ENCODE measurements at regions not wholly inside any gene's neighbourhood (a gene's known extent, or its start where the extent isn't known, plus 50 kb on each side); places are given as distances from the start of the nearest gene placed in this dataset.
"Not testable (repeated sequence)": the region's sequence is repeated elsewhere in the genome, so short reads cannot be mapped to it uniquely, and the experiment has no call there.

DNA sequence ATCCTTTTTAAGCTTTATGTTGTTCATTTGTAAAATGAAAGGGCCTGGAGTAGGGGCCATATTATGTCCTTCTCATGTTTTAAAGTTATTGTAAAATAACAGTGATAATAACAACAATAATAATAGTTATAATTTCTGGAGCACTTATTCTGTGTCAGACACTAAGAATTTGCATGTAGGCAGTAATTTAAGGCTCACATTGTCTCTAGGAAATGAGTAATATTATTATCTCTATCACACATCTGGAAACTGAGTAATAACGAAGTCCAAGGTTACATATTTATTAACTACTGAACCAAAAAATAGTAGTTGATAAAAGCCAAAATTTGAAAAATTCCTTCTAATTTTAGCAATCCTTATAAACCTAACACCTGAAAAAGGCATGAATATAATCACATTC lies 520.7 kb upstream of the PABPC4L start:
- Mint-ChIP-seq H3K27me3 (no peaks in the 10 kb centered on the region), H3K27ac (no peak overlapping the region), H3K4me3 (no peak overlapping the region), H3K9me3 (peaks cover 4% of the 10 kb centered on the region), H3K4me1 (no peaks in the 10 kb centered on the region), H3K36me3 (ENCODE audit: low read depth) (no peaks in the 10 kb centered on the region)
- DNase-seq (no peak), ATAC-seq (no peak)

DNA sequence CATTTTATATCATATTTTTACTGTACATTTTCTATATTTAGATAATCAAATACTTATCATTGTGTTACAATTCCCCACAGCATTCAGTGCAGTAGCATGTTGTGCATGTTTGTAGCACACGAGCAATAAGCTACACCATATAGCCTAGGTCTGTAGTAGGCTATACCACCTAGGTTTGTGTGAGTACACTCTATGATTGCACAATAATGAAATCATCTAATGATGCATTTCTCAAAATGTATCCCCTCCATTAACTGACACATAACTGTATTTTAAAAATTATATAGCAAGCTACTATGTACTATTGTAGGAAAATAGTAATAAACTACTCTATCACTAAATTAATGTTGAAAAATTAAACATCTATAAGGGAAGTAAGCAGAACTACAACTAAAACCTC lies 518.4 kb upstream of the PABPC4L start:
- Mint-ChIP-seq H3K9me3 (peaks cover 12% of the 10 kb centered on the region), H3K4me1 (no peaks in the 10 kb centered on the region), H3K27me3 (no peaks in the 10 kb centered on the region), H3K27ac (no peak overlapping the region), H3K36me3 (ENCODE audit: low read depth) (no peaks in the 10 kb centered on the region), H3K4me3 (no peak overlapping the region)
- DNase-seq: no peak
- ATAC-seq: no peak

GRCh38 chr4:134708616-134709015 lies 507.0 kb upstream of the PABPC4L start:
- no peaks in the 10 kb centered on the region for H3K27me3 Mint-ChIP-seq
- H3K27ac Mint-ChIP-seq: no peak overlapping the region
- ATAC-seq: no peak
- H3K4me1 Mint-ChIP-seq: no peaks in the 10 kb centered on the region
- H3K9me3 Mint-ChIP-seq: peaks cover 8% of the 10 kb centered on the region
- H3K36me3 Mint-ChIP-seq (ENCODE audit: low read depth): no peaks in the 10 kb centered on the region
- DNase-seq: no peak
- H3K4me3 Mint-ChIP-seq: no peak overlapping the region

DNA sequence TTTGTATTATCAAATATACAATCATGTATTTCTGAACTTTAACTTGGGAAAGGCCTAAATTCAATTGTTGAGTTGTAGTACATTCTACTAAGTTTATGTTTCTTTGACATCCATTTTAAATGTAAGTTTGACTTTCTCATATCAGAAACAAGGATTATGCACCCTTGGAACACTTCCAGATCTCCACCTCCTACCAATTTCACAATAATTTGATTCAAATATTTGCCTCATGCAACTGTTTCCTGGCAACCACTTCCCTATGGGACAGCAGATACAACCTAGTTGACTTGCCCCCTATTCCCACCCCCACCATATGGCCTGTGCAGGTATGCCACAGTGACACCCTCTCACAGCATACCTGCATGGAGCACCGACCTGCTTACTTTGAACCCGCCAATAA lies 506.4 kb upstream of the PABPC4L start:
- H3K27me3 Mint-ChIP-seq: no peaks in the 10 kb centered on the region
- ATAC-seq (no peak), DNase-seq (no peak)
- no peak overlapping the region for H3K4me3 Mint-ChIP-seq
- H3K9me3 Mint-ChIP-seq: peaks cover 6% of the 10 kb centered on the region
- no peaks in the 10 kb centered on the region for H3K36me3 Mint-ChIP-seq (ENCODE audit: low read depth)
- no peak overlapping the region for H3K27ac Mint-ChIP-seq
- H3K4me1 Mint-ChIP-seq: no peaks in the 10 kb centered on the region

GRCh38 chr4:134702374-134702773 lies 500.8 kb upstream of the PABPC4L start:
- Mint-ChIP-seq H3K27me3 (no peaks in the 10 kb centered on the region), H3K4me3 (no peak overlapping the region), H3K27ac (no peak overlapping the region), H3K4me1 (no peaks in the 10 kb centered on the region), H3K36me3 (ENCODE audit: low read depth) (no peaks in the 10 kb centered on the region), H3K9me3 (peaks cover 11% of the 10 kb centered on the region)
- no peak for DNase-seq
- no peak for ATAC-seq

- DNase-seq (no peak), ATAC-seq (no peak)
- peaks cover 11% of the 10 kb centered on the region for H3K9me3 Mint-ChIP-seq
- H3K27ac Mint-ChIP-seq: no peak overlapping the region
- no peaks in the 10 kb centered on the region for H3K4me1 Mint-ChIP-seq
- H3K4me3 Mint-ChIP-seq: no peak overlapping the region
- H3K36me3 Mint-ChIP-seq (ENCODE audit: low read depth): no peaks in the 10 kb centered on the region
- no peaks in the 10 kb centered on the region for H3K27me3 Mint-ChIP-seq
These were observed 498.7 kb upstream of the PABPC4L start for GRCh38 chr4:134700251-134700650.

- H3K27ac Mint-ChIP-seq; H3K36me3 Mint-ChIP-seq (ENCODE audit: low read depth): not testable (repeated sequence)
These were observed 497.2 kb upstream of the PABPC4L start for GRCh38 chr4:134698831-134699230.

DNA sequence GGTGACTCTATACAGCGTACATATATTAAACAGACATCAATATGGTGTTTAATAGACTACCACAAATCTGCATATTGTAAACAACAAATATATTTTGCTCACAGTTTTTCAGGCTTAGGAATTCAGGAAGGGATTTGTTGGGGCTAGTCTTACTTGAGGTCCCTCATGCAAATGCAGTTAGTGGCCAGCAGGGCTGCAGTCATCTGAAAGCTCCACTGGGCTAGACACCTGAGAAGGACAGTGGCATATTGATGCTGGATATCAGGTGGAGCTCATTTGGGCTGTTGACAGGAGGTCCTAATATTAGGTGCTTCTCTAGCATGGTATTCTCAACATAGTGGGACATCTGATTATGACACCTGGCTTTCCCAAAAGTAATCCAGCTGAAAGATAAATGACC lies 493.8 kb upstream of the PABPC4L start:
- Mint-ChIP-seq H3K27ac (no peak overlapping the region), H3K36me3 (ENCODE audit: low read depth) (no peaks in the 10 kb centered on the region), H3K27me3 (no peaks in the 10 kb centered on the region), H3K4me3 (no peak overlapping the region), H3K9me3 (peaks cover 11% of the 10 kb centered on the region), H3K4me1 (no peaks in the 10 kb centered on the region)
- DNase-seq (no peak), ATAC-seq (no peak)

More at GRCh38 chr4:134698831-134699230, 497.2 kb upstream of the PABPC4L start:
- H3K27me3 Mint-ChIP-seq, H3K4me1 Mint-ChIP-seq, H3K4me3 Mint-ChIP-seq, ATAC-seq, DNase-seq: not testable (repeated sequence)
- peaks cover 11% of the 10 kb centered on the region for H3K9me3 Mint-ChIP-seq

GRCh38 chr4:134691915-134692314 lies 490.3 kb upstream of the PABPC4L start:
- Mint-ChIP-seq H3K4me1 (no peaks in the 10 kb centered on the region), H3K27ac (no peak overlapping the region), H3K36me3 (ENCODE audit: low read depth) (no peaks in the 10 kb centered on the region), H3K27me3 (no peaks in the 10 kb centered on the region), H3K9me3 (no peaks in the 10 kb centered on the region), H3K4me3 (no peak overlapping the region)
- DNase-seq (no peak), ATAC-seq (no peak)

DNA sequence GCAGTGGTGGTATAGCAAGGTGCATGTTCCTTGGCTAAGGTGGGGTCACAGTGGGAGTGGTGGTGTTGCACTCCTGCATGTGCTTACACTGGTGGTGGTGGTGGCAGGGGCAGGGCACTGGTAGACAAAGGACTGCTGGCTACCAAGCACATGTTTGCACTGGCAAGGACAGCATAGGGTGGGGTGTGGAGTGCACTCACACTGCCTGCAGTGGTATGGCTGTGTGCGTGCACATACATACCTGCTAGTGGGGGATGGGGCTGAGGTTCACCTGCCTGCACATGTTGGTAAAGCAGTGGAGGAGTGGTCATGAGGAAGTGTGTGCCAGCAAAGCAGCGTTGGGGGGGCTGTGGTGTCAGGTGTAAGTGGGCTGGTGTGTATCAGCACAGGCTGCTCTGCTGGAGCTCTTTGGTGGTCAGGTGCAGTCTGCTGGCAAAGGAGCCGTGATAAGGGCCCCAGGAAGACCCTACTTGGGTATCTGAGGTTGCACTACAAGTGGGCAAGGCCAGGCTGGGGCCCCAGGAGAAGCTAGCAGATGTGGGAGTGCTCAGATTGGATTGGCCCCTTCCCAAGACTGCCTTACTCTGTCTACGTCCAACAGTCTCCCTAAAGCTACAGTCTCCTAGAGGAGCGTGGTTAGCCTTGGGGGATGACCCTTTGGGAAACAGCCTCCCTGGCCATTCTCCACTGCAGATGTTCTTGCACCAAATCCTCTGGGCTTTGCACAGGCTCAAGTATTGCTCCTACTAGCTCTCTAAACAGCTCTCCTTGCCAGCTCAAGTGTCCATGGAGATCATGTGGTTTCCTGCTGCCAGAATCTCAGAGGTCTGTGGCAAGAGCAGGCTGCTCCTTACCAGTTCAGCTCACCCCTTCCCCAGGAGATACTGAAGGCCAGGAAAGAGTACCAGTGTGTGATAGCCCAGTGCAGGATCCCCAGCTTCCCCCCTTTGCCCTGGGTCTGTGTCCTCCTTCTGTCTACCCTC lies 486.3 kb upstream of the PABPC4L start:
- H3K27me3 Mint-ChIP-seq: no peaks in the 10 kb centered on the region
- no peak overlapping the region for H3K27ac Mint-ChIP-seq
- no peaks in the 10 kb centered on the region for H3K9me3 Mint-ChIP-seq
- ATAC-seq (no peak), DNase-seq (no peak)
- H3K4me3 Mint-ChIP-seq: no peak overlapping the region
- no peaks in the 10 kb centered on the region for H3K4me1 Mint-ChIP-seq
- H3K36me3 Mint-ChIP-seq (ENCODE audit: low read depth): no peaks in the 10 kb centered on the region

- H3K4me1 Mint-ChIP-seq: no peaks in the 10 kb centered on the region
- peaks cover 6% of the 10 kb centered on the region for H3K9me3 Mint-ChIP-seq
- ATAC-seq: no peak
- H3K27me3 Mint-ChIP-seq: no peaks in the 10 kb centered on the region
- H3K27ac Mint-ChIP-seq: no peak overlapping the region
- H3K36me3 Mint-ChIP-seq (ENCODE audit: low read depth): no peaks in the 10 kb centered on the region
- DNase-seq: no peak
- no peak overlapping the region for H3K4me3 Mint-ChIP-seq
These were observed 475.7 kb upstream of the PABPC4L start for GRCh38 chr4:134677209-134677814.

DNA sequence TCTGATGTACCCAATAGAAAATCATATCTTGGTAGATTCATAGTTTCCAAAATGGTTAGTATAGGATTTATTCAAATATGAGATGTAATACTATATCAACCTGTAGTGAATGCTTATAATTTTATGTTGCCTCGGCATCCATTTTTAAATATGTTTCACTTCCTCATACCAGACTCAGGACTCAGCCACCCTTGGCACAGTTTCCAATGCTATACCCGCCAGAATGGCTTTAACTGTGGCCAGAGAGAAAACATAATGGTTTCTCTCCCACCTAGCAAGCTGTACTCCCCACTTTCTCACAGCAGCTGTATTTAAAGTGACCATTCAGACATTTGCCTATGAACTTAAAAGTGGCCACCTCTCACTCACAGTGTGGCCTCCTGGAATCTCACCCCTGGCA lies 466.6 kb upstream of the PABPC4L start:
- Mint-ChIP-seq H3K36me3 (ENCODE audit: low read depth) (no peaks in the 10 kb centered on the region), H3K27ac (no peak overlapping the region), H3K27me3 (no peaks in the 10 kb centered on the region), H3K9me3 (peaks cover 2% of the 10 kb centered on the region), H3K4me1 (no peaks in the 10 kb centered on the region), H3K4me3 (no peak overlapping the region)
- no peak for DNase-seq
- ATAC-seq: no peak

- H3K27ac Mint-ChIP-seq: no peak overlapping the region
- no peak overlapping the region for H3K4me3 Mint-ChIP-seq
- H3K9me3 Mint-ChIP-seq: no peaks in the 10 kb centered on the region
- H3K4me1 Mint-ChIP-seq: no peaks in the 10 kb centered on the region
- H3K36me3 Mint-ChIP-seq (ENCODE audit: low read depth): no peaks in the 10 kb centered on the region
- no peak for ATAC-seq
- no peaks in the 10 kb centered on the region for H3K27me3 Mint-ChIP-seq
- no peak for DNase-seq
These were observed 465.1 kb upstream of the PABPC4L start for GRCh38 chr4:134666640-134667039.

DNA sequence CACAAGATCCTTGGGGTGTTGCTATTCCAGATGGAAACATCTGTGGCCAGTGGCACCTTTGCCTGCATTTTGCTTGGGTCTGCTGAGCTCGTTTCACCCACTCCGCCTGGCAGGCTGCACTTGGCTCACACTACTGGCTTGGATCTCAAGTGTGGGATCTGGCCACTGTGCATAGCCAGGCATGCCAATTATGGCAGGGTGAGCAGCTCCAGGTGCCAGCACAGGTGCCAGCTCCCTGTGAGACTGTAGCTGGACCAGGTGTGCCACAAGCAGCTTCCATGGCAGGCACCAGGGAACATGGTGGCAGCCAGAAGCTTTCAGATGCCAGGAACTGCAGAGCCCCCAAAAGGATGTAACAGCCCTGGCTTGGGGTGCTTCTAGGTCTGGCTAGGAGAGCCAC lies 463.8 kb upstream of the PABPC4L start:
- no peaks in the 10 kb centered on the region for H3K9me3 Mint-ChIP-seq
- H3K4me3 Mint-ChIP-seq: no peak overlapping the region
- H3K36me3 Mint-ChIP-seq (ENCODE audit: low read depth): no peaks in the 10 kb centered on the region
- DNase-seq (no peak), ATAC-seq (no peak)
- H3K27ac Mint-ChIP-seq: no peak overlapping the region
- no peaks in the 10 kb centered on the region for H3K4me1 Mint-ChIP-seq
- no peaks in the 10 kb centered on the region for H3K27me3 Mint-ChIP-seq

- no peak overlapping the region for H3K27ac Mint-ChIP-seq
- H3K4me1 Mint-ChIP-seq: no peaks in the 10 kb centered on the region
- H3K27me3 Mint-ChIP-seq: no peaks in the 10 kb centered on the region
These were observed 462.2 kb upstream of the PABPC4L start for GRCh38 chr4:134663742-134664141.

More at GRCh38 chr4:134663742-134664141, 462.2 kb upstream of the PABPC4L start:
- no peak overlapping the region for H3K4me3 Mint-ChIP-seq
- ATAC-seq: no peak
- H3K36me3 Mint-ChIP-seq (ENCODE audit: low read depth): no peaks in the 10 kb centered on the region
- H3K9me3 Mint-ChIP-seq: no peaks in the 10 kb centered on the region
- DNase-seq: no peak
